SK-N-SH treated with all-trans-retinoic acid at 6 μM for 48 hours (cell line): ENCODE measurements at regions not wholly inside any gene's neighbourhood (a gene's known extent, or its start where the extent isn't known, plus 50 kb on each side); places are given as distances from the start of the nearest gene placed in this dataset.

Source experiments
- ESRRG ChIP-seq: fragments of 250-450 bp; sonication (Bioruptor Pico); IDR thresholded peaks from 2 replicates; pipeline ENCODE4 v1.6.1; 2021; ENCODE audit warnings: mild to moderate bottlenecking
- GLIS3 ChIP-seq: fragments of 250-450 bp; sonication (Bioruptor Pico); IDR thresholded peaks from 2 replicates; pipeline ENCODE4 v1.5.0; 2020; ENCODE audit warnings: mild to moderate bottlenecking, moderate library complexity
- POU6F1 ChIP-seq: fragments of 250-450 bp; sonication (Bioruptor Pico); IDR thresholded peaks from 2 replicates; pipeline ENCODE4 v1.8.0; 2021; ENCODE audit warnings: low read depth, mild to moderate bottlenecking, moderate library complexity, borderline replicate concordance
- PPARA ChIP-seq: fragments of 250-450 bp; sonication (Bioruptor Pico); IDR thresholded peaks from 2 replicates; pipeline ENCODE4 v1.5.0; 2020; ENCODE audit warnings: mild to moderate bottlenecking, borderline replicate concordance
- RARB ChIP-seq: fragments of 250-450 bp; sonication (Bioruptor Pico); IDR thresholded peaks from 2 replicates; pipeline ENCODE4 v1.8.0; 2021; ENCODE audit warnings: mild to moderate bottlenecking, moderate library complexity
- ZFP3 ChIP-seq: fragments of 250-450 bp; sonication (Bioruptor Pico); IDR thresholded peaks from 2 replicates; pipeline ENCODE4 v1.5.0; 2020; ENCODE audit warnings: mild to moderate bottlenecking, moderate library complexity
- TF ChIP-seq, protein P1 (sequence below): fragments of 250-450 bp; sonication (Bioruptor Pico); IDR thresholded peaks from 2 replicates; pipeline ENCODE4 v1.8.0; 2020; ENCODE audit warnings: mild to moderate bottlenecking, moderate library complexity, borderline replicate concordance

DNA sequence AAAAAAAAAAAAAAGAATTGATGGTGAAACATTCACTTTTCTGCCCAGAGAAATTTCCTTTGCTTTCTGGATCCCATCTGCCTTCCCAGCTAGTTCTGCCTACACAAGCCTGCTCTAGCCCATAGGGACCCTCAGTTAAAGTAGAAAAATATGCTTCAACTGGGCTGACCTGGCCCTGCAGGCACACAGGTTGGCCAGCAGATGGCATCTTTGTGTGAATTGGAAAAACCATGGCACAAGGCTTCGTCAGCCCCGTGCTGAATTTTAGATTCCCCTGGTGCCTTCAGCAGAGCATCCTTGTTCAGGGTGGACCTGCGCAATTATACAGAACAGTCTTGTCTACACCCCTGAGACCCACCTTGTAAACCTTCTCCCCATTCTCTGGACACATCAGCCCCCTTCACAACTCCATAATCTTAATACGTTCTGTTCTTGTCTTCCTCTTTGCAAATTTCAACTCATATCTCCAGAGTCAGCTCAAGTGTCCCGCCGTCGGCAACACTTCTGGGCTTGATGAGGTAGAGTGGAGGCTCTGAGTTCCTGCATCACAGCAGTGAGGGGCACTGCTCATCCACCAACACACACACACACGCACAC, 114.5 kb downstream of the INSIG2 start:
- TF ChIP-seq, protein P1, sequence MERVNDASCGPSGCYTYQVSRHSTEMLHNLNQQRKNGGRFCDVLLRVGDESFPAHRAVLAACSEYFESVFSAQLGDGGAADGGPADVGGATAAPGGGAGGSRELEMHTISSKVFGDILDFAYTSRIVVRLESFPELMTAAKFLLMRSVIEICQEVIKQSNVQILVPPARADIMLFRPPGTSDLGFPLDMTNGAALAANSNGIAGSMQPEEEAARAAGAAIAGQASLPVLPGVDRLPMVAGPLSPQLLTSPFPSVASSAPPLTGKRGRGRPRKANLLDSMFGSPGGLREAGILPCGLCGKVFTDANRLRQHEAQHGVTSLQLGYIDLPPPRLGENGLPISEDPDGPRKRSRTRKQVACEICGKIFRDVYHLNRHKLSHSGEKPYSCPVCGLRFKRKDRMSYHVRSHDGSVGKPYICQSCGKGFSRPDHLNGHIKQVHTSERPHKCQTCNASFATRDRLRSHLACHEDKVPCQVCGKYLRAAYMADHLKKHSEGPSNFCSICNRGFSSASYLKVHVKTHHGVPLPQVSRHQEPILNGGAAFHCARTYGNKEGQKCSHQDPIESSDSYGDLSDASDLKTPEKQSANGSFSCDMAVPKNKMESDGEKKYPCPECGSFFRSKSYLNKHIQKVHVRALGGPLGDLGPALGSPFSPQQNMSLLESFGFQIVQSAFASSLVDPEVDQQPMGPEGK (CRISPR knock-in tag): no peak
- TF ChIP-seq ESRRG (CRISPR knock-in tag) (no peak), POU6F1 (CRISPR knock-in tag) (no peak), PPARA (CRISPR knock-in tag) (no peak), ZFP3 (CRISPR knock-in tag) (no peak), RARB (CRISPR knock-in tag) (no peak), GLIS3 (CRISPR knock-in tag) (no peak)
